Activated CD8-positive, alpha-beta T cell treated with anti-CD3 and anti-CD28 coated beads, Interleukin-2, amount 10 ng/mL, durations not matched to agents 7 days and 5 days (primary cell): ENCODE measurements at regions not wholly inside any gene's neighbourhood (a gene's known extent, or its start where the extent isn't known, plus 50 kb on each side); places are given as distances from the start of the nearest gene placed in this dataset.
"Not testable (repeated sequence)": the region's sequence is repeated elsewhere in the genome, so short reads cannot be mapped to it uniquely, and the experiment has no call there.

ENCODE experiments used
- ATAC-seq: fragments of 150-1000 bp; cut with Tn5 transposase; one replicate; pipeline ENCODE4 v1.10.0; 2021; ENCODE audit warnings: moderate library complexity
- CTCF ChIA-PET: fragments of 350-600 bp; sonication (Branson Sonifier 250); formaldehyde crosslinking; loops from one replicate; lab custom pipeline; 2021; ENCODE audit warnings: antibody characterized with exemption; lab: Charles Lee
- POLR2A ChIA-PET: fragments of 350-600 bp; sonication (Branson Sonifier 250); formaldehyde crosslinking; loops from one replicate; lab custom pipeline; 2021; ENCODE audit warnings: antibody characterized with exemption; lab: Charles Lee
- DNase-seq: peaks from one replicate; pipeline ENCODE4 v3.0.0-alpha.2; 2020
- H3K27ac Mint-ChIP-seq: one replicate; pipeline ENCODE4 v1.8.0; 2021; ENCODE audit warnings: mild to moderate bottlenecking, mixed read lengths
- H3K27me3 Mint-ChIP-seq: one replicate; pipeline ENCODE4 v1.8.0; 2021; ENCODE audit warnings: low read depth, mixed read lengths
- H3K36me3 Mint-ChIP-seq: one replicate; pipeline ENCODE4 v1.8.0; 2021; ENCODE audit warnings: low read depth, mixed read lengths
- H3K4me1 Mint-ChIP-seq: one replicate; pipeline ENCODE4 v1.8.0; 2021; ENCODE audit warnings: low read depth, mixed read lengths
- H3K4me3 Mint-ChIP-seq: one replicate; pipeline ENCODE4 v1.8.0; 2021; ENCODE audit warnings: mild to moderate bottlenecking, mixed read lengths
- H3K9me3 Mint-ChIP-seq: one replicate; pipeline ENCODE4 v1.8.0; 2022; ENCODE audit warnings: mixed read lengths; ENCODE audit not compliant: insufficient read depth

- POLR2A ChIA-PET = no interaction called here
- H3K27me3 Mint-ChIP-seq = peaks cover 2% of the 10 kb centered on the region
- ATAC-seq (no peak), DNase-seq (no peak)
- CTCF ChIA-PET = interaction anchor here (0.7 to 1.9 kb wide), 3 partner anchors 13 to 408 kb away, joined by 3 to 9 read pairs (median 5); no protein-coding TSS in a partner anchor
- H3K27ac Mint-ChIP-seq = no peak overlapping the region
- no peaks in the 10 kb centered on the region for H3K9me3 Mint-ChIP-seq
- H3K4me3 Mint-ChIP-seq = no peak overlapping the region
- no peaks in the 10 kb centered on the region for H3K4me1 Mint-ChIP-seq
- no peaks in the 10 kb centered on the region for H3K36me3 Mint-ChIP-seq
Observed at GRCh38 chr10:58065529-58065815, 202.2 kb downstream of the IPMK start.

GRCh38 chr10:58064714-58065528 is 202.8 kb downstream of the IPMK start:
- no peak overlapping the region for H3K4me3 Mint-ChIP-seq
- H3K9me3 Mint-ChIP-seq = no peaks in the 10 kb centered on the region
- no peak overlapping the region for H3K27ac Mint-ChIP-seq
- H3K27me3 Mint-ChIP-seq = peaks cover 2% of the 10 kb centered on the region
- CTCF ChIA-PET = interaction anchor here (0.9 to 1.9 kb wide), 3 partner anchors 11 to 88 kb away, joined by 3 to 9 read pairs (median 5); no protein-coding TSS in a partner anchor
- POLR2A ChIA-PET = no interaction called here
- H3K4me1 Mint-ChIP-seq = no peaks in the 10 kb centered on the region
- H3K36me3 Mint-ChIP-seq = no peaks in the 10 kb centered on the region
- ATAC-seq (no peak), DNase-seq (peak; percentile 32)

- Mint-ChIP-seq H3K9me3 (no peaks in the 10 kb centered on the region), H3K4me3 (no peak overlapping the region), H3K36me3 (no peaks in the 10 kb centered on the region), H3K27ac (no peak overlapping the region), H3K4me1 (no peaks in the 10 kb centered on the region), H3K27me3 (peaks cover 2% of the 10 kb centered on the region)
- DNase-seq = no peak
- no peak for ATAC-seq
- CTCF ChIA-PET = interaction anchor here (1.7 to 1.9 kb wide), 2 partner anchors 11 to 89 kb away, joined by 5 to 9 read pairs; no protein-coding TSS in a partner anchor
- POLR2A ChIA-PET = no interaction called here
Observed at GRCh38 chr10:58063861-58064480, 203.7 kb downstream of the IPMK start.

GRCh38 chr10:58058683-58059082 is 209.0 kb downstream of the IPMK start:
- H3K9me3 Mint-ChIP-seq, H3K4me3 Mint-ChIP-seq, H3K27me3 Mint-ChIP-seq, H3K36me3 Mint-ChIP-seq, DNase-seq, H3K27ac Mint-ChIP-seq, POLR2A ChIA-PET, H3K4me1 Mint-ChIP-seq, ATAC-seq, CTCF ChIA-PET: not testable (repeated sequence)

- Mint-ChIP-seq H3K4me1 (no peaks in the 10 kb centered on the region), H3K27ac (no peak overlapping the region), H3K9me3 (no peaks in the 10 kb centered on the region), H3K36me3 (no peaks in the 10 kb centered on the region), H3K27me3 (no peaks in the 10 kb centered on the region), H3K4me3 (no peak overlapping the region)
- no peak for DNase-seq
- ChIA-PET POLR2A (no interaction called here), CTCF (no interaction called here)
- ATAC-seq = no peak
Observed at GRCh38 chr10:58054881-58055280, 212.8 kb downstream of the IPMK start.

GRCh38 chr10:58052772-58053171 is 214.9 kb downstream of the IPMK start:
- Mint-ChIP-seq H3K4me3 (no peak overlapping the region), H3K27me3 (no peaks in the 10 kb centered on the region), H3K4me1 (no peaks in the 10 kb centered on the region), H3K9me3 (no peaks in the 10 kb centered on the region), H3K36me3 (no peaks in the 10 kb centered on the region), H3K27ac (no peak overlapping the region)
- CTCF ChIA-PET = interaction anchor here (1.3 kb wide), 1 partner anchor 12 kb away, joined by 5 read pairs; no protein-coding TSS in a partner anchor
- no peak for ATAC-seq
- DNase-seq = no peak
- POLR2A ChIA-PET = no interaction called here

GRCh38 chr10:58050575-58050974 is 217.1 kb downstream of the IPMK start:
- DNase-seq = no peak
- no peak overlapping the region for H3K4me3 Mint-ChIP-seq
- POLR2A ChIA-PET = no interaction called here
- H3K36me3 Mint-ChIP-seq = no peaks in the 10 kb centered on the region
- CTCF ChIA-PET = no interaction called here
- no peak for ATAC-seq
- H3K9me3 Mint-ChIP-seq = no peaks in the 10 kb centered on the region
- no peaks in the 10 kb centered on the region for H3K27me3 Mint-ChIP-seq
- no peaks in the 10 kb centered on the region for H3K4me1 Mint-ChIP-seq
- no peak overlapping the region for H3K27ac Mint-ChIP-seq

GRCh38 chr10:58048936-58049335 is 218.8 kb downstream of the IPMK start:
- H3K9me3 Mint-ChIP-seq = no peaks in the 10 kb centered on the region

GRCh38 chr10:58044072-58044471 is 223.6 kb downstream of the IPMK start:
- no peaks in the 10 kb centered on the region for H3K27me3 Mint-ChIP-seq
- no peaks in the 10 kb centered on the region for H3K4me1 Mint-ChIP-seq
- DNase-seq (no peak), ATAC-seq (no peak)
- no peak overlapping the region for H3K4me3 Mint-ChIP-seq
- CTCF ChIA-PET = no interaction called here
- no peaks in the 10 kb centered on the region for H3K9me3 Mint-ChIP-seq
- POLR2A ChIA-PET = no interaction called here
- H3K36me3 Mint-ChIP-seq = no peaks in the 10 kb centered on the region
- H3K27ac Mint-ChIP-seq = no peak overlapping the region

More at GRCh38 chr10:58048936-58049335, 218.8 kb downstream of the IPMK start:
- DNase-seq (no peak), ATAC-seq (no peak)
- H3K4me1 Mint-ChIP-seq = no peaks in the 10 kb centered on the region
- ChIA-PET CTCF (no interaction called here), POLR2A (no interaction called here)
- H3K4me3 Mint-ChIP-seq = no peak overlapping the region
- no peaks in the 10 kb centered on the region for H3K27me3 Mint-ChIP-seq
- no peak overlapping the region for H3K27ac Mint-ChIP-seq
- H3K36me3 Mint-ChIP-seq = no peaks in the 10 kb centered on the region

GRCh38 chr10:58041901-58042300 is 225.8 kb downstream of the IPMK start:
- H3K4me1 Mint-ChIP-seq = no peaks in the 10 kb centered on the region
- no peaks in the 10 kb centered on the region for H3K36me3 Mint-ChIP-seq
- ChIA-PET CTCF (no interaction called here), POLR2A (no interaction called here)
- no peak for DNase-seq
- no peak overlapping the region for H3K4me3 Mint-ChIP-seq
- ATAC-seq = no peak
- no peaks in the 10 kb centered on the region for H3K27me3 Mint-ChIP-seq
- no peaks in the 10 kb centered on the region for H3K9me3 Mint-ChIP-seq
- no peak overlapping the region for H3K27ac Mint-ChIP-seq

- no peak overlapping the region for H3K4me3 Mint-ChIP-seq
- ATAC-seq (no peak), DNase-seq (no peak)
- no peaks in the 10 kb centered on the region for H3K36me3 Mint-ChIP-seq
- H3K27ac Mint-ChIP-seq = no peak overlapping the region
- H3K9me3 Mint-ChIP-seq = no peaks in the 10 kb centered on the region
- ChIA-PET POLR2A (no interaction called here), CTCF (no interaction called here)
- H3K27me3 Mint-ChIP-seq = no peaks in the 10 kb centered on the region
- no peaks in the 10 kb centered on the region for H3K4me1 Mint-ChIP-seq
Observed at GRCh38 chr10:58030208-58030607, 237.5 kb downstream of the IPMK start.

GRCh38 chr10:58028597-58029366 is 238.9 kb downstream of the IPMK start:
- no peak for ATAC-seq
- H3K27me3 Mint-ChIP-seq = no peaks in the 10 kb centered on the region

More at GRCh38 chr10:58028597-58029366, 238.9 kb downstream of the IPMK start:
- POLR2A ChIA-PET = no interaction called here
- H3K27ac Mint-ChIP-seq = no peak overlapping the region
- CTCF ChIA-PET = no interaction called here
- no peaks in the 10 kb centered on the region for H3K36me3 Mint-ChIP-seq
- no peak overlapping the region for H3K4me3 Mint-ChIP-seq
- no peak for DNase-seq
- no peaks in the 10 kb centered on the region for H3K4me1 Mint-ChIP-seq
- H3K9me3 Mint-ChIP-seq = no peaks in the 10 kb centered on the region
